NCI-H1930 (cell line): ENCODE measurements at regions not wholly inside any gene's neighbourhood (a gene's known extent, or its start where the extent isn't known, plus 50 kb on each side); places are given as distances from the start of the nearest gene placed in this dataset.

Experiments
- DNase-seq, 2 experiments: peaks; one replicate each; lab custom pipeline; 2025; lab: John Stamatoyannopoulos, UW

DNA sequence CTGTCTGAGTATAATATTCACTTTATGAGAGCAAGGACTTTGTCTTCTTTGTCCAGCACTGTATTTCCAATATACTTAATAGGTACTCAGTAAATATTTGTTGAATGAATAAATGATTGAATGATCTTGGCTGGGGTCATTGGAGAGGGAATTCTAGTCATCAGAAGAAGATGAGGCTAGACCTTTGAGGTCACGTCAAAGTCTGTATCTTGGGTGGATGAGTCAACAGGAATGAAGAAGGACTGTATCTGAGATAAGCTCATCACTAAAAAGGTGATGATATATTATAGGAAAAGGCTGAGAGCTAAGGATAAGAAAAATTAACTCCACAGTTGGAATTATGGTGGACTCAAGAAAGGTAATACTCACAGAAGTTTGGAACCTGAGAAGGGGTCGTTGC lies 125.1 kb upstream of the MAGI3 start:
- no peak for DNase-seq

DNA sequence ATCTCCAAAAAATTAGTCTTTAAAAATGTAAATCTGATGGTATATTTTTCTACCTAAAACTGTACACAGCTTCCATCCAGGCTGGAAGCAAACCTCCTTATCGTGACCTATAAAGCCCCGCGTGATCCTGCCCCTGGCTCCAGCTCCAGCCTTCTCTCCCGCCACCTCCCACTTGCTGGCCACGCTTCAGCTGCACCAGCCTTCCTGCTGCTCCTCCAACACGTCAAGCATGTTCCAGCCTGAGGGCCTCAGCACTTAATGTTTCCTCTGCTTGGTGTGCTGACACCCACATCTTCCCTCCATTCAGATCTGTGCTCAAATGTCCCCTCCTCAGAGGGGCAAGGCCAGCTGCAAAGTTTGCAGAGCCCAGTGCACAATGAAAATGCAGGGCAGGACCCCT lies 123.5 kb upstream of the MAGI3 start:
- no peak for DNase-seq

DNA sequence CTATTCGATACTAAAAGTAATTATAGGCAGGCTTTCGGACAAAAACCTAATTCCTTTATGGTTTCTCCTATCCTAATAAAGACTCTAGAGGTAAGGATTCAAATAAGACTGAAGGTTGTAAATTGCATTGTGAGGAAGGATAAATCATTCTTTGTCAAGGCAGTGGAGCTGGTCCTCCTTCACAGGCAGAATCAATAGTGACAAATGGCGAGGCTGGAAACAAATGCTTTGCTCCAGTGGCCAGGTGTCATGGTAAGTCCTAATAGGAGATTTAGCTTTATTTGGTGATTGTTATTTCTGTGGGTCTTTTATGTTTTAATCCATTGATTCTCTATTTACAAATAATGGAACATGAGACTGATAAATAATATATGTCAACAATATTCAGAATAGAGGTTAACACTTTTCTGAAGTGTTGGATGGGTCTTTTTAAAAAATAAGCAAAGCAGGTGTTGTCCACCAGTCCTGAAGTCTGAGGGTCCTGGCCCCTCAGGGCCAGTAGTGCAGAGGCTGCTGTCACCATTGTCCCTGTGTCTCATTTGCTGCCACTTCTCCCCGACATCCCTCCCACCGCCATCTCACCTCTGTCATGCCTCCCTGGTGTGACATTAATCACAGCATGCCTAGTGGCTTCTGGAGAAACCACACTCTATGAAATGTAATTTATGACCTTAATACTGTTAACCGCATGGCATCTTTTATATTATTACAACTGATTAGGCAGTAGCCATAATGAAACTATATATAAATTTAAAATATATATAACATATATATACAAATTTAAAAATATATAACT lies 120.9 kb upstream of the MAGI3 start:
- DNase-seq: peak; percentile 27 to 53

DNA sequence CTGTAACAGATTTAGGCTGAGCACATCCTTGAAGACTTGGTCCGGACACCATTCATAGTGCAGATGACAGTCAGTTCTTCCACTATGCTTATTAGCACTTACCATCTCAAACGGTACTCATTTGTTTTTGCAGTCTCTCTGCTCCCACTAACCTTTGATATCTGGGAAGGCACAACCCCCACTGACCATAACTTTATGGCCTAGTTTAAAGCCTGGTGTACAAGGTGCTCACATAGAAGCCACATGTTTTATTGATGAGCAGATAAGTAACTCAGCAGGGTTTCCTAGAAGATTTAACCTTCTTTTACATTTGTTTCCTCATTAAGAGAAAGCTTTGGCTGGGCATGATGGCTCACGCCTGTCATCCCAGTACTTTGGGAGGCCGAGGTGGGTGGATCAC lies 119.3 kb upstream of the MAGI3 start:
- DNase-seq: no peak

DNA sequence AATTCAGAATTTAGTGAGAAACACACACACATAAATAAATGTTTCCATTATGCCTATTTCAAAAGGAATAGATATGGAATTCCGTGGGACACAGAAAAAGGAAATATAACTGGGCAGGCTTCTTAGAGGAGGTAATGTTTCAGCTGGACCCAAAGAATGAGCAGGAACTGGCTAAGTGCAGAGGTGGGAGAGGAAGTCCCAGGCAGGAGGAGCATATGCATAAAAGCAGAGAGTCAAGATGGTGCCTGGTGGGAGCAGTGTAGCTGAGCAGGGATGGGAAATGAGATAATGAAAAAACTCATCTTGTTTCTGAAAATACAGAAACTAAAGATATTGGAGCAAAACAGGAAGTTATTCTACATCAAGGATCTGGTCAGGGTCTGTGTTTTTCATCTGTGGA lies 115.2 kb upstream of the MAGI3 start:
- DNase-seq: no peak

DNA sequence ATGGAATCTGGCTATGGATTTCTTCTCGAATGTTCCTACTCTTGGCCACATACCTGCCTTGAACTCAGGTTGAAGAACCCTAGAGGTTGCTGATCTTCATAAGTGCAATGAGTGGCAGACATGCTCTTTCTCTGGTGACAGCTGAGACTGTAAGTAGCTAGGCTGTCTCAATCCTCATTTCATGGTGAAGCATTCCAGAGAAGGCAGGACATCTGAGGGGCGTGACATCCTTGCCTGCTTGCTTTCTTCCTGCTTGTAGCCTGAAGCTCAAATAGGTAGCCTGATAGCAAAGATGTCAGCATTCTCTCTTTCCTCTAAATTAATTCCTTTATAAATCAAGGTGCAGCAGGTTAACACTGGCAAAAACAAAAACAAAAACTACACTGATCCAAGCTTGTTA lies 114.6 kb upstream of the MAGI3 start:
- DNase-seq: no peak

DNA sequence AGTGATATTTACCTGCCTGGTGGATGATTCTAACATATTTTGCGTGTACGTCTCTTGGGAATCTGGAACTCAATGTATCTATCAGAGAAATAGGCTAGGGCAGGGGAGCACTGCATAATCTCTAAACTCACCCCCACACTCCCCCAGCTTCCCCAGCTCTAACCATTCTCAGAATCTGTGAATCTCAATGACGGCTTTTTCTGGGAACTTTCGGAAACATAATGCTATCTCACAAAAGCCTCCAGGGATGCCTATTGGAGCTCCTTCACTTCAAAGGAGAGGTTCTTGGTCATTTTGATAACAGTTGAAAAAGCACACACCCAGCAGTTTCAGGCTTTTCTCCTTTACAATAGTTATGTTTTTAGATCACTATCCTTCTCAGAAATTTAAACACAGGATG lies 113.8 kb upstream of the MAGI3 start:
- no peak for DNase-seq

DNA sequence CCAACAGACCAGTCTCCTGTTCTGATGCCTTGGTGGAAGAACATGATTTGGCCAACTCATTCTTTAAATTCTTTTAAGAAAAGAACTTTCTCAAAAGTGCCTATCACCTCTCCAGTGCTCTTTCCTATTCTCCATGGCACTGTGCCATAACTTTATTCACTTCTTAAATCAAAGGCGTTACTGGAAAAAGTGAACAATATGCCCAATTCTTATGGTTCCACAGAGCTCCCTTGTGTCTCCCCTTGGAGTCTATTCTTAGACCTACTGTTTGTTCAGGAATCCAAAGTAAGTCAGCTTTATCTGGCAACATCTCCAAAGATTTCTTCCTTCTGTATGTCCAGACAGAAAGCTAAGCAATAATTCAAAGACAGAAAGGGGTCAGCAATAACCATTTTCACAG lies 111.9 kb upstream of the MAGI3 start:
- no peak for DNase-seq

DNA sequence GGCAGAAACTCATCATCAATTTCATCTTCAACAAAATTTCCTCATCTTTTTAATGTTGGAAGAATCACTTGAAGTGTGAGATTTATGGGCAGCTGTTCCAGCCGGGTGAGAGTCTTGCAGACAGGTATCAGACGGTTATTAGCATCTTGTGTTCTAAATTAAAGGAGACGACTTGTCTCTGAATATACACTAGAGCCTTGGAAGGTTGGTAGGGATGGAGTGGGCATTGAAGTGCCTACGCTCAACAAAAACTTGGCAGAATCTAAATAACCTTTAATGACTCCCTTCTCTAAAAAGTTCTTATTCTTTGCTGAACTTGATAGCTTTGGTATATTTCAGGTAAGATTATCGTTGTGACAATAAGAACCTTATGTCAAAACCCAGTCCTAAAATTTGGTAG lies 111.5 kb upstream of the MAGI3 start:
- no peak for DNase-seq

DNA sequence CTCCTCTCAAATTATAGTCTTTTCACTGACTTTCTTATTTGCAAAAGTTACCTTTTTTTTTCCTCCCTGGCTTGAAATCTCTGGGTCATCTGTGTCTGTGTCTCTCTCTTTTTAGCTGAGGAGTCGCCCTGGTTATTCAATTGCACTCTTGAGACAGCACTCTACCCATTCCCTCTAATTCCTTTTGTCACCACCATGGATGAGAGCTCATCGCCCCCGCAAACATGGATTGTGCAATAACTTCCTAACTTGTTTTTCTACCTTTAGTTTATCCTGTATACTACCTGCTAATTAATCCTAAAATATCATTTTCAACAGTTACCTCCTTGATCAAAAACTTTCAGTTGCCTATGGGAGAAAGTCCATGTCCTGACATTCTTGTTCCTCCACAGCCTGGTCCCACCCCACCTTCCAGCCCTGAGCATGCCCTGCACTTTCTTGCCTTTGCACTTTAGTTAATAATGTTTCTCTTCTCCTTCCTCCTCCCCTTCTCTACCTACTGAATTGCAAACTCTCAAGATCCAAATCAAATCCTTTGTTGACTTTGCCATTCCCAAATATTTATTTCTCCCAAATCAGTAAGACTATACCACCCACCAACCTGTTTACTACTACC lies 110.4 kb upstream of the MAGI3 start:
- DNase-seq: no peak

DNA sequence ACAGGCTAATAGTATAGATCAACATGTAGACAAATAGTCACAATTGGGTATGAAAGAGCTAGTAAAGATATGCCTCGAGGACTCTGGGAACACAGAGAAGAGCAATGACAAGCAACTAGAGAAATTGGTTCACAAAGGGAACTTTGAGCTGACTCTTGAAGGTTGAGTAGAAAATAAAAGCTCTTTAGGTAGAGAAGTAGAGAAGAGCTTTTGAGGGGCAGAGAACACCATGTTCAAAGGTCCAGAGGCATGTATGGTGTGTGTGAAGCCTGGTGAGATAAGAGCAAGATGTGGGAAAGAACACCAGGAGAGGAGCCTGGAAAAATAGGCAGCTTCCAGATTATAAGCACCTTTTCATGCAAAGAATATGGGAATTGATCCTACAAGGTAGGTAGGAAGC lies 109.7 kb upstream of the MAGI3 start:
- DNase-seq: no peak

DNA sequence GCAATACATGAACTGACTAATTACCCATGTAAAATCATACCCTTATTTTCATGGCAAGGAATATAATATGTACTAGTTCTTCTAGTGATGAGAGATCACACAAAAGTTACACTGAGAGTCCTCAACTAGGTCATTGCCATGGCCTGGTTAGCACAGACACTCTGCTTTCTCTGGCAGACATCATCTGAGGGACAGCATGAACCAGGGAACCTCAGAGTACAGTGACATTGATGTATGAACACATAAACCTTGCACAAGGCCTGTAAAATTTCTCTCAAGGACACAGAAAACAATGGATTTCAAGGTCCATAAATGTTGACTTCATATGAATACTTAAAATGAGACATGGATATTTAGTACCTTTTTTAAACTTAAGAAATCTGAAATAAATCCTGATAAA lies 108.8 kb upstream of the MAGI3 start:
- DNase-seq: no peak

DNA sequence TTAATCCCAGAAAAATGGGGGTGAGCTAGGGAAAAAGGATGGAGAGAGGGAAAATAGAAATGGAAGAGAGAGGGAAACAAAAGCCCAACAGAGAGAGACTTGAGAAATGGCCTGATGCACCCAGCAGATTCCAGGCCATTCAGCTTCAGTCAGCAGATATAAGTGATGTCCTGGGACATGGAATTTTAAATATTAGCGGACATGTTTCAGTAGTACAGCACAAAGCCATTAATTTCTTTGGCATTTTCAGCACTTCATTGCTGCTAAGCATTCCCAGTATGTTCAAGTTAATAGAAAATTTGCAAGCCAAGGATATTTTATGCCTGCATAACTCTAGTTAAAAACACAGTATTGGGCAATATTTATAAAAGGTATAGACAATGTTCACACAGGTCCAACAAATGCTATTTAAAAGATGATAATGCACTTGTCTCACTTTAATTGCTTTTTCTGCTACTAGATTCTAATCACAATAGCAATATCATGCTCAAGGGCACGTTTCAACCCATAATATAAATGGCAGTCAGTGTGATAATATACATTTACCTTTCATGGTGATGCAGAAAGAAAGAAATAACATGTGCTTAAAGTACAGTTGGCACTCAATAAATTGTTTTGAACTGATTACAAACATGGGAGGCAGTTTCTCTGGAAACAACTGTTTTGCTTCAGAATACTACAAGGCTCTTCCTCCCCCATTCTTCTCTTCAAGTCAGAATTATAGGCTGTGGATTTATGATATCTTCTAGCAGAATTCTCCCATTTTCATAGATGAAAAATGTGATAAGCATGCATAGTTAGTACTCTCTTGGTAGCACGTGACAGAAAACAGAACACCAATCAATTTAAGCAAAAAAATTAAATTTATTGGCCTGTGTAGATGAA lies 108.1 kb upstream of the MAGI3 start:
- DNase-seq: no peak

DNA sequence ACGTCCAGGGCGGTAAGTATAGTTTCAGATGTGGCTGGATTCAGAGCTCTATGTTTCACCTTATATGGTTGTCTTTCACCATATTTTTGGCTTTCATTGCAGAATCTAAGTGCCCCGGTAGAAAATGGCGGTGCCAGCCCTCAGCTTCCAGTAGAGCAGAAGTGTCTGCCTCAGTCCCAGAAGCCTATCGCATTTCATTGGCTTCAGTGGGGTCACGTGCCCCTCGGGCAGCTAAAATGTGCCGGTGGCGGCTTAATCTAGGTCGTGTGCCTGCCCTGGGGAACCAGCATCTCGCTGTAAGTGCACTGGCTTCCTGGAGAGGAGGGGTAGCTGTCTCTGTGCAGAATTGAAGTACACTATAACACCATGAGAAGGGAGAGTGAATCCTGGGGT lies 107.4 kb upstream of the MAGI3 start:
- DNase-seq: no peak

DNA sequence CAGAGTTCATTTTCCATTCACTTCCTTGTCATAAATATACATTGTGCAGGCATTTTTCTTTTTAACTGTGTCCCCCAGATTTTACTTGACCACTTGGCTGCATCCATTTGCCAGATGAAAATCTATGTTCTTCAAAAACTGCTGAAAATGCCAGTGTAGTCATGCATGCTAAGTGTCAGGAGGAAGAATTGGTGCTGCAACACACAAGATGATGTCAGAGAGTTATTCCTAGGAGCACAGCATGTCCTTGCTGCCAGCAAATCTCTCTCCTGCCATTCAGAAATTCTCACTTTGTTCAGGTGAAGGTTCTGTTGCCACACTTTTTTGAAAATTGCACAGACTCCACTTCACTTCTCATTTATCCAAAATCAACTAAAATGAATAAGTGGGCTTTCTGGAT lies 106.4 kb upstream of the MAGI3 start:
- DNase-seq: no peak

DNA sequence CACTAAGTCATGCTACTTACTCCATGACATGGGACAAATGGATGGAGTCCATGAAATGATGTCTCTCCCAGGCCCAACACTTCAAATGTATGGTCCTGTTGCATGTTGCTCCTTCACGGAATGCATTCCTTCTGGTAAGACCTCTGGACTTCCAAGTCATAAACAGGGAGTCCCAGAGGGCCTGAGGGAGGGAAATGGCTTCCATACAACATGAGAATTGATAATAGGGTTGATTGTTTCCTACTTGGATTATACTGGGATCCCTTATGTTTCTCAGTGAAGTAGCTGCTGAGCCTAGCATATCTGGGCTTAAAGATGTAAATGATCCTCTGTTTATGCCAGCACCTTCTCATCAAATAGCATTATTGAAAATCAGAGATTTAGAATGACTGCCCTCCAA lies 104.2 kb upstream of the MAGI3 start:
- DNase-seq: no peak

DNA sequence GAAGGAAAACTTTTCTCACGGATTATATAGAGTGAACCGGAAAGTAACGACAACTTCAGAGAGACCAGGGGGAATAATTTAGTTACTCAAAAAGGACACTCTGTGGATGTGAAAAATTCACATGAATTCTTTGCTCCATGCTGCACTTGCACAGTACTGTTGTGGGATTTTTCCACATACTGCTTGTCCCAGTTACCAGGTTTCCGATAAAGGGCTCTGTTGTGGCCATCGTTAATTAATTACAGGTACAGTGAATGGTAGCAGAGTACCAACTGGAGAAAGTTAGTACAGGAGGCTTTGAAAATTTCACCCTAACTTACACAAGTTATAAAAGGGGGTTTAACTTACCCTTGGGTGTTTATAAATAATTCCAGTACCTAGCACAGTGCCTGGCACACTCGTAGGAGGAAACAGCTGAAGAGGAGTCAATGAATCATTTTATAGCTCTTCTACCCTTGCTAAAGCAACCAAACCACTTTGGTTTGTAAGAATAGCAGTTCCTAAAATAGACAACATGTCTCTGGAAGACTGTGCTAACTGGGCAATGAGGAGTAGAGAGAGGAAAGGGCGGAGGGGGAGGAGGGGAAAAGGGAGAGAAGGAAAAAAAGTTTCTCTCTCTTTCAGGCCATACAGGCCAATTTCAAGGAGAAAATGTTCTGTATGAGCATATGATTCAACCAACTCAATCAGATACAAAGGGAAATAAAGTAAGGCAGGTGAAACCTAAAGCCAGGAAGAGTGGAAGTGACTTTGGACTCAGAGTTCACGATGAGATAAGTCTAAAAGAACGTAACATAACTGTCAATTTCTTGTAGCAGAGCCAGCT lies 98.3 kb upstream of the MAGI3 start:
- no peak for DNase-seq

DNA sequence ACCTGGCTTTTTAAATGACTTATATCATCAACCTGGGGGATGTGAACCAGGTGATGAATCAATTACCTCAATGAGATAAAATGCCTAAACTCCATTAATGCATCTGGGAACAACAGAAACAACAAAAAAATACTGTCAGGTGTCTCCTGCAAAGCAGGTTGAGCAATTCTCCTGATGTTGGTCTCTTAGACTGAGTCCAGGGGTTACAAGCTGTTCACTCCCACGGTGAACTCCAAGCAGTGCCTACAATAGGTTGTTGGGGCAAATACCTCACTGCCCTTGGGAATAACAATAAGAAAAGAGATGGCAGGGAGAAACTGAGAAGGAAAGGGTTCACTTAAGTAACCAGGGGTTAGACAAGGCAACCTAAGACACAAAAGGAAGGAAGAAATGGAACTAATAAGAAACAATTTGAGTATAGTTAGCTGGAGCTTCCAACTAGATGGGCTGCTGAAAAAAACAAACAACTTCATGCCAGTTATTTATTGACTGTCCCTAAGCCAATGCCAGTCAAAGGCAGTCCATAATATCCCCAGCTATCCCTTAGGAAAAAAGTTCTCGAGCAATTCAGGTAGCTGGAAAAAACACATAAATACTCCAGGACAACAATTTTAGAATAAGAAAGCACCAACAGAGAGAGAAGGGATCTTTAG lies 97.6 kb upstream of the MAGI3 start:
- DNase-seq: no peak

DNA sequence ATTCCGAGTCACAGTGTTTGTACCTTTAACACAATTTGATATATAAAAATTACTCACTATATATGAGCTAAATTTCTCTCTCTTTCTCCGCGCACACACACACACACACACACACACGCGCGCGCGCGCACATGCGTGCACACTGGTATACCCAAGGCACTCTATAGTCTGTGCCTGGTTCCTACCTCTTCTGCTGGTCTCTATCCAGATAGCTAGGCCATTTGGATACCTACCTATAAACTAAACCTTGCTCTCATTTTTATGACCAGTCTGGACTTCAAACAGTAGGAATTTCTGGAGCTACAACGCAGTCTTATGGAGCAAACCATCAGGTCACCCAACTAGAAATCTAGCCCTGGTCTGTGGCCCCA lies 97.1 kb upstream of the MAGI3 start:
- no peak for DNase-seq

DNA sequence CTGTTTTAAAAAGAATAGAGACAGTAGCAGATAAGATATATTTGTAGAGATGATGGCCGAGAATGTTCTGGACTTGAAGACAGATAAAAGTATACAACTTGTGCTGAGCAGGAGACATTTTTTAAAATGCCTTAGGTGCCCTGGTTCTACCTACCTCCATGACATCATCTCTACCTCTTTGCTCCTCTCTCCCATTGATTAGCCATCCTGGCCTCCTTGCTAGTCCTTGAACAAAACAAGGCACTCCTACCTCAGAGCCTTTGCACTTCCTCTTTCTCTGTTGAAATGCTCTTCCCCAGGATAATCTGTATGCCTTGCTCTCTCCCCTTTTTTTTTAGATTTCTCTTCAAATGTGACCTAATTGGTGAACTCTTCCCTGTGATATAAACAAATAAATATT lies 92.6 kb upstream of the MAGI3 start:
- no peak for DNase-seq

DNA sequence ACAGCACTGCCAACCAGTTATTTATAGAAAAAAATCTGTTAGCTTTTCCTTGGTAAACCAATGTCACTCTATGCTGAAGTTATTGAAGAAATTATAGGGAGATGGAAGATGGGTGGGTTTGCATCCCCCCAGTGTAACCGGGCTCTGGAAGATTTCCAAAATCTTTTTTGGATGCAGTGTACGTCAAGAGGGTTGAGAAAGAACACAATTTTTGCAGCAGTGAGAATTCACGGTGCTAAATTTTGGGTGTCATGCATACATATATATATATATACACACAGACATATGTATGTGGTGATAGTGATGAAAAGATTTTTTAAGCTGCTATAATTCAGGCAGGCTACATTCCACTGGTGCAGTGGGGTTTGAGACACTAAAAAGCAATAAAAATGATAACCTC lies 91.4 kb upstream of the MAGI3 start:
- DNase-seq: no peak

DNA sequence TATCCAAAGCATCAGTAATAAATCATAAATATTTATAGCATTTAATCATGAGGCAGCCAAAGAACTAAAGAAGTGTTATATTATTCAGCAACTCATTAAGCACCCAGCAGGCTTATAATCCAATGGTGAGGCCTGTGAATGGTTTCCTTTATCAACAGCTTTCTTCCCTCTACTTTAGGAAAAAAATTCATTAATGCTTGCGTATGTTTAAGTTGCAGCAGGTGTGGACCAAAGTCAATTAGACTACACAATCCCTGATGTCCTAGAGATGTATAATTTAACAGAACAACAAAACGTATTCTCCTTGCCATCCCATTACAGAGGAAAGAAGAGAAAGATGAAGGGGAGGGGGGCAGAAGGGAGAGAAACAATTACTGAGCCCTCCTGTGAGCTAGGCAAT lies 87.7 kb upstream of the MAGI3 start:
- no peak for DNase-seq
